ENCODE measurements at regions not wholly inside any gene's neighbourhood (a gene's known extent, or its start where the extent isn't known, plus 50 kb on each side); places are given as distances from the start of the nearest gene placed in this dataset.

- TF ChIP-seq ZBTB8A (tag by site-specific recombination; IDR thresholded peaks at IDR 0.05): no peak
- no peak for TF ChIP-seq TRIM28 (IDR thresholded peaks at IDR 0.05; ENCODE audit: borderline replicate concordance, low read length)
- TF ChIP-seq PATZ1 (tag by site-specific recombination; IDR thresholded peaks at IDR 0.05): no peak
Observed at GRCh38 chr9:113695440-113695851, 180.7 kb upstream of the ZNF618 start.
